ENCODE measurements at regions not wholly inside any gene's neighbourhood (a gene's known extent, or its start where the extent isn't known, plus 50 kb on each side); places are given as distances from the start of the nearest gene placed in this dataset.

- H3K9ac ChIP-seq (ENCODE audit: low read length) = no peak overlapping the region
- H2AFZ ChIP-seq (ENCODE audit: low read depth, low read length, severe bottlenecking) = no peak overlapping the region
Observed at GRCh38 chr2:188207554-188207953, 84.1 kb upstream of the GULP1 start.

DNA sequence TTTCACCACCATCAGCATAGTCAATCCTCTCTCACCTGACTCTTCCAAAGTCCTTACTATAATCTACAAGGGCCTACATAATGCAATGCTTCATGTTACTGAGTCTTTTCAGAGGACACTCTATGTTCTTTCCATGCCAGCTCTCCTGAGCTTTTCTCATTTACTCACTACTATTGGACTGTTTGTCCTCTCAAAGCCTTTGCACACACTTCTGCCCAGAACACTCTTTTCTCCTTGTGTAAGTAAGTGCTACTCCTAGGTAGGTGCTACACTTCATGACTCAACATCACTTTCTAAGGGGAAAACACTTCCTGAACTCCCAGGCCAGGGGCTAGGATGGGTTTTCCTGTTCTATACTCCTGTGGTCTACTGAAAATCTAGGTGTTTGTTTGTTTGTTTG, 82.5 kb upstream of the GULP1 start:
- Histone ChIP-seq H3K9me3 (ENCODE audit: insufficient read depth, low read length) (no peaks in the 10 kb centered on the region), H3K27ac (ENCODE audit: low read depth, low read length) (no peak overlapping the region), H3K27me3 (ENCODE audit: low read length) (no peaks in the 10 kb centered on the region), H3K79me2 (ENCODE audit: insufficient read depth, low read length) (no peaks in the 10 kb centered on the region), H3F3A (ENCODE audit: insufficient read depth) (no peaks in the 10 kb centered on the region), H3K9me2 (replicated peaks; ENCODE audit: insufficient read depth, low read length) (no peaks in the 10 kb centered on the region), H2AFZ (ENCODE audit: low read depth, low read length, severe bottlenecking) (no peak overlapping the region), H4K20me1 (ENCODE audit: low read depth, low read length) (no peaks in the 10 kb centered on the region), H3K4me3 (ENCODE audit: insufficient read depth, low read length, poor library complexity, severe bottlenecking) (no peak overlapping the region), H3K36me3 (ENCODE audit: low read length) (no peaks in the 10 kb centered on the region), H3K9ac (ENCODE audit: low read length) (no peak overlapping the region), H3K4me2 (ENCODE audit: low read depth, low read length, poor library complexity, severe bottlenecking) (no peak overlapping the region)
- no peak for TF ChIP-seq EZH2phosphoT487 (conservative IDR thresholded peaks at IDR 0.05; ENCODE audit: low read length)
- TF ChIP-seq, protein P1, sequence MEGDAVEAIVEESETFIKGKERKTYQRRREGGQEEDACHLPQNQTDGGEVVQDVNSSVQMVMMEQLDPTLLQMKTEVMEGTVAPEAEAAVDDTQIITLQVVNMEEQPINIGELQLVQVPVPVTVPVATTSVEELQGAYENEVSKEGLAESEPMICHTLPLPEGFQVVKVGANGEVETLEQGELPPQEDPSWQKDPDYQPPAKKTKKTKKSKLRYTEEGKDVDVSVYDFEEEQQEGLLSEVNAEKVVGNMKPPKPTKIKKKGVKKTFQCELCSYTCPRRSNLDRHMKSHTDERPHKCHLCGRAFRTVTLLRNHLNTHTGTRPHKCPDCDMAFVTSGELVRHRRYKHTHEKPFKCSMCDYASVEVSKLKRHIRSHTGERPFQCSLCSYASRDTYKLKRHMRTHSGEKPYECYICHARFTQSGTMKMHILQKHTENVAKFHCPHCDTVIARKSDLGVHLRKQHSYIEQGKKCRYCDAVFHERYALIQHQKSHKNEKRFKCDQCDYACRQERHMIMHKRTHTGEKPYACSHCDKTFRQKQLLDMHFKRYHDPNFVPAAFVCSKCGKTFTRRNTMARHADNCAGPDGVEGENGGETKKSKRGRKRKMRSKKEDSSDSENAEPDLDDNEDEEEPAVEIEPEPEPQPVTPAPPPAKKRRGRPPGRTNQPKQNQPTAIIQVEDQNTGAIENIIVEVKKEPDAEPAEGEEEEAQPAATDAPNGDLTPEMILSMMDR (IDR thresholded peaks at IDR 0.05; ENCODE audit: insufficient read depth, low read length, poor library complexity, severe bottlenecking) = no peak

More at GRCh38 chr2:188207554-188207953, 84.1 kb upstream of the GULP1 start:
- Histone ChIP-seq H3K9me3 (ENCODE audit: insufficient read depth, low read length) (no peaks in the 10 kb centered on the region), H3K9me2 (replicated peaks; ENCODE audit: insufficient read depth, low read length) (no peaks in the 10 kb centered on the region), H4K20me1 (ENCODE audit: low read depth, low read length) (no peaks in the 10 kb centered on the region), H3F3A (ENCODE audit: insufficient read depth) (no peaks in the 10 kb centered on the region), H3K36me3 (ENCODE audit: low read length) (no peaks in the 10 kb centered on the region), H3K27ac (ENCODE audit: low read depth, low read length) (no peak overlapping the region), H3K4me3 (ENCODE audit: insufficient read depth, low read length, poor library complexity, severe bottlenecking) (no peak overlapping the region), H3K4me2 (ENCODE audit: low read depth, low read length, poor library complexity, severe bottlenecking) (no peak overlapping the region), H3K79me2 (ENCODE audit: insufficient read depth, low read length) (no peaks in the 10 kb centered on the region), H3K27me3 (ENCODE audit: low read length) (no peaks in the 10 kb centered on the region)
- TF ChIP-seq, protein P1 (IDR thresholded peaks at IDR 0.05; ENCODE audit: insufficient read depth, low read length, poor library complexity, severe bottlenecking) = no peak
- no peak for TF ChIP-seq EZH2phosphoT487 (conservative IDR thresholded peaks at IDR 0.05; ENCODE audit: low read length)

GRCh38 chr2:188217264-188217663, 74.4 kb upstream of the GULP1 start:
- H3K9ac ChIP-seq (ENCODE audit: low read length) = no peak overlapping the region
- no peaks in the 10 kb centered on the region for H3K36me3 ChIP-seq (ENCODE audit: low read length)
- no peak for TF ChIP-seq EZH2phosphoT487 (conservative IDR thresholded peaks at IDR 0.05; ENCODE audit: low read length)
- TF ChIP-seq, protein P1 (IDR thresholded peaks at IDR 0.05; ENCODE audit: insufficient read depth, low read length, poor library complexity, severe bottlenecking) = no peak
- no peak overlapping the region for H2AFZ ChIP-seq (ENCODE audit: low read depth, low read length, severe bottlenecking)
- no peak overlapping the region for H3K4me2 ChIP-seq (ENCODE audit: low read depth, low read length, poor library complexity, severe bottlenecking)
- H3K4me3 ChIP-seq (ENCODE audit: insufficient read depth, low read length, poor library complexity, severe bottlenecking) = no peak overlapping the region
- no peaks in the 10 kb centered on the region for H3K9me3 ChIP-seq (ENCODE audit: insufficient read depth, low read length)
- no peaks in the 10 kb centered on the region for H3K27me3 ChIP-seq (ENCODE audit: low read length)
- no peaks in the 10 kb centered on the region for H4K20me1 ChIP-seq (ENCODE audit: low read depth, low read length)
- no peaks in the 10 kb centered on the region for H3K9me2 ChIP-seq (replicated peaks; ENCODE audit: insufficient read depth, low read length)
- H3K79me2 ChIP-seq (ENCODE audit: insufficient read depth, low read length) = no peaks in the 10 kb centered on the region
- H3K27ac ChIP-seq (ENCODE audit: low read depth, low read length) = no peak overlapping the region
- H3F3A ChIP-seq (ENCODE audit: insufficient read depth) = no peaks in the 10 kb centered on the region
